GM20000 (cell line): ENCODE measurements at regions not wholly inside any gene's neighbourhood (a gene's known extent, or its start where the extent isn't known, plus 50 kb on each side); places are given as distances from the start of the nearest gene placed in this dataset.
"Not testable (repeated sequence)": the region's sequence is repeated elsewhere in the genome, so short reads cannot be mapped to it uniquely, and the experiment has no call there.

Experiments used
- DNase-seq: peaks from one replicate; pipeline ENCODE4 v3.0.0; 2012; ENCODE audit warnings: low spot score
- CTCF ChIP-seq: IDR thresholded peaks from 2 replicates; pipeline ENCODE4 v1.5.1; 2012; ENCODE audit warnings: mild to moderate bottlenecking, control low read depth; ENCODE audit errors: extremely low read depth, missing control alignments

- no peak for TF ChIP-seq CTCF
- DNase-seq = no peak
These were observed 210.6 kb upstream of the ATP10A start for GRCh38 chr15:26073430-26074333.

GRCh38 chr15:26070095-26070532 is 207.0 kb upstream of the ATP10A start:
- TF ChIP-seq CTCF = no peak
- DNase-seq = no peak

GRCh38 chr15:26069231-26069641 is 206.1 kb upstream of the ATP10A start:
- no peak for TF ChIP-seq CTCF
- DNase-seq = no peak

- no peak for DNase-seq
- no peak for TF ChIP-seq CTCF
These were observed 203.8 kb upstream of the ATP10A start for GRCh38 chr15:26066896-26067295.

GRCh38 chr15:26065723-26066122 is 202.6 kb upstream of the ATP10A start:
- no peak for TF ChIP-seq CTCF
- DNase-seq = no peak

- no peak for TF ChIP-seq CTCF
- DNase-seq = no peak
These were observed 198.1 kb upstream of the ATP10A start for GRCh38 chr15:26061248-26061647.

GRCh38 chr15:26056766-26057165 is 193.6 kb upstream of the ATP10A start:
- DNase-seq = not testable (repeated sequence)
